SK-N-SH (cell line): ENCODE measurements at regions not wholly inside any gene's neighbourhood (a gene's known extent, or its start where the extent isn't known, plus 50 kb on each side); places are given as distances from the start of the nearest gene placed in this dataset.

Experiments used
- CTCF ChIA-PET: fragments of 300-600, 350-600 bp; formaldehyde crosslinking; extraction: SDS; loops from one replicate; lab custom pipeline; 2021; lab: Yijun Ruan, JAX
- POLR2A ChIA-PET: fragments of 350-600 bp; sonication (Branson Sonifier 250); formaldehyde crosslinking; extraction: SDS; loops from one replicate; lab custom pipeline; 2020; ENCODE audit warnings: antibody characterized with exemption, inconsistent platforms; lab: Yijun Ruan, JAX
- DNase-seq: peaks from one replicate; pipeline ENCODE4 v3.0.0; 2012
- H2AFZ ChIP-seq: fragments of 200-600 bp; sonication (generic); 2 replicates; pipeline ENCODE4 v1.8.1; 2016; ENCODE audit warnings: antibody characterized with exemption, mild to moderate bottlenecking, low read depth
- H3F3A ChIP-seq: fragments of 200-600 bp; sonication (generic); replicated peaks from 2 replicates; pipeline ENCODE3; 2016; ENCODE audit warnings: antibody characterized with exemption, mild to moderate bottlenecking; ENCODE audit not compliant: insufficient read depth
- H3K27ac ChIP-seq, 2 experiments: fragments of 200-500 bp in 1 of 2; fragments of 200-600 bp in 1 of 2; sonication (Bioruptor generic) in 1 of 2; sonication (generic), shearing (Covaris generic) in 1 of 2; 2 replicates each; pipeline versions ENCODE4 v1.5.1 to v1.6.1; 2014 to 2016; ENCODE audit warnings: low read depth in 2 of 2, inconsistent platforms in 1 of 2, low read length in 1 of 2, mild to moderate bottlenecking in 1 of 2, mixed read lengths in 1 of 2
- H3K27me3 ChIP-seq: fragments of 200-600 bp; sonication (generic), shearing (Covaris generic); 2 replicates; pipeline ENCODE4 v1.6.1; 2016; ENCODE audit warnings: mixed run types; ENCODE audit not compliant: insufficient read depth
- H3K36me3 ChIP-seq, 2 experiments: fragments of 200-500 bp in 1 of 2; fragments of 200-600 bp in 1 of 2; sonication (Bioruptor generic) in 1 of 2; sonication (generic) in 1 of 2; replicated peaks in 1 of 2; 2 replicates each; pipeline versions ENCODE3 to v1.5.1; 2014 to 2016; ENCODE audit warnings: low read length in 1 of 2, mild to moderate bottlenecking in 1 of 2; ENCODE audit not compliant: insufficient read depth in 2 of 2, control insufficient read depth in 1 of 2
- H3K4me1 ChIP-seq, 2 experiments: fragments of 200-500 bp in 1 of 2; fragments of 200-600 bp in 1 of 2; sonication (Bioruptor generic) in 1 of 2; sonication (generic), shearing (Covaris generic) in 1 of 2; 2 replicates each; pipeline versions ENCODE4 v1.5.1 to v1.6.1; 2014 to 2016; ENCODE audit warnings: low read depth in 1 of 2, low read length in 1 of 2, mixed run types in 1 of 2; ENCODE audit not compliant: insufficient read depth in 2 of 2, control insufficient read depth in 1 of 2
- H3K4me2 ChIP-seq: fragments of 200-600 bp; sonication (generic), shearing (Covaris generic); 2 replicates; pipeline ENCODE4 v1.6.1; 2017; ENCODE audit warnings: mixed run types
- H3K4me3 ChIP-seq, 2 experiments: fragments of 200-500 bp in 1 of 2; fragments of 200-600 bp in 1 of 2; sonication (Bioruptor generic) in 1 of 2; sonication (generic), shearing (Covaris generic) in 1 of 2; 2 replicates each; pipeline versions ENCODE4 v1.5.1 to v1.8.1; 2014 to 2016; ENCODE audit warnings: low read depth in 2 of 2, inconsistent platforms in 1 of 2, low read length in 1 of 2, mild to moderate bottlenecking in 1 of 2, mixed read lengths in 1 of 2, moderate library complexity in 1 of 2
- H3K79me2 ChIP-seq: fragments of 200-600 bp; sonication (generic); 2 replicates; pipeline ENCODE4 v1.8.1; 2017; ENCODE audit warnings: mild to moderate bottlenecking; ENCODE audit not compliant: insufficient read depth
- H3K9ac ChIP-seq: fragments of 200-600 bp; sonication (generic); 2 replicates; pipeline ENCODE4 v1.6.1; 2017; ENCODE audit warnings: mixed run types
- H3K9me2 ChIP-seq: fragments of 200-600 bp; sonication (generic); 2 replicates; pipeline ENCODE4 v1.6.1; 2017; ENCODE audit warnings: mixed run types
- H3K9me3 ChIP-seq: fragments of 200-600 bp; sonication (generic); 2 replicates; pipeline ENCODE4 v1.6.1; 2017; ENCODE audit warnings: mixed run types, mild to moderate bottlenecking, moderate library complexity
- H4K20me1 ChIP-seq: fragments of 200-600 bp; sonication (generic); 2 replicates; pipeline ENCODE4 v1.6.1; 2017; ENCODE audit warnings: mild to moderate bottlenecking, mixed run types; ENCODE audit not compliant: insufficient read depth
- CHD2 ChIP-seq: fragments of 150-350 bp; IDR thresholded peaks from 2 replicates; pipeline ENCODE4 v1.6.1; 2018; ENCODE audit warnings: low read length; ENCODE audit not compliant: partially characterized antibody
- ELF1 ChIP-seq: IDR thresholded peaks from 2 replicates; pipeline ENCODE4 v1.4.0; 2012
- FOXM1 ChIP-seq: IDR thresholded peaks from 2 replicates; pipeline ENCODE4 v1.4.0; 2012; ENCODE audit warnings: low read depth, mild to moderate bottlenecking
- GABPA ChIP-seq: IDR thresholded peaks from 2 replicates; pipeline ENCODE4 v1.4.0; 2012; ENCODE audit warnings: low read depth, mild to moderate bottlenecking
- MAX ChIP-seq: IDR thresholded peaks from 2 replicates; pipeline ENCODE4 v1.4.0; 2012; ENCODE audit warnings: low read depth
- NFIC ChIP-seq: IDR thresholded peaks from 2 replicates; pipeline ENCODE4 v1.4.0; 2012; ENCODE audit warnings: borderline replicate concordance
- NRF1 ChIP-seq: IDR thresholded peaks from 2 replicates; pipeline ENCODE4 v1.6.1; 2012; ENCODE audit warnings: low read depth, mild to moderate bottlenecking, low read length
- RCOR1 ChIP-seq: fragments of 150-350 bp; IDR thresholded peaks from 2 replicates; pipeline ENCODE4 v1.6.1; 2017; ENCODE audit warnings: antibody characterized with exemption, low read length
- RFX5 ChIP-seq: IDR thresholded peaks from 2 replicates; pipeline ENCODE4 v1.6.1; 2012; ENCODE audit warnings: mild to moderate bottlenecking, improper control_type of control experiment, low read length
- RXRA ChIP-seq: IDR thresholded peaks from 2 replicates; pipeline ENCODE4 v1.4.0; 2012; ENCODE audit warnings: low read depth, mild to moderate bottlenecking, borderline replicate concordance
- SMC3 ChIP-seq: IDR thresholded peaks from 2 replicates; pipeline ENCODE4 v1.6.1; 2012; ENCODE audit warnings: low read depth, low read length, improper control_type of control experiment
- TCF12 ChIP-seq: IDR thresholded peaks from 2 replicates; pipeline ENCODE4 v1.4.0; 2012
- TEAD4 ChIP-seq: IDR thresholded peaks from 2 replicates; pipeline ENCODE4 v1.4.0; 2012; ENCODE audit warnings: mild to moderate bottlenecking, borderline replicate concordance; ENCODE audit not compliant: insufficient read depth
- USF1 ChIP-seq: IDR thresholded peaks from 2 replicates; pipeline ENCODE4 v1.4.0; 2012; ENCODE audit warnings: low read depth, borderline replicate concordance
- YY1 ChIP-seq: IDR thresholded peaks from 2 replicates; pipeline ENCODE4 v1.4.0; 2012; ENCODE audit warnings: low read depth, mild to moderate bottlenecking
- WGBS: methylation state at CpG from one replicate; pipeline ENCODE4 v1.1.6; 2017; ENCODE audit warnings: low lambda C conversion rate; 5-methylcytosine and 5-hydroxymethylcytosine counted together
- TF ChIP-seq, protein P1 (sequence below): fragments of 200-600 bp; sonication (generic); IDR thresholded peaks from 2 replicates; pipeline ENCODE4 v1.6.1; 2017; ENCODE audit warnings: antibody characterized with exemption, mild to moderate bottlenecking, moderate library complexity

- no peak for TF ChIP-seq TEAD4
- TF ChIP-seq, protein P1, sequence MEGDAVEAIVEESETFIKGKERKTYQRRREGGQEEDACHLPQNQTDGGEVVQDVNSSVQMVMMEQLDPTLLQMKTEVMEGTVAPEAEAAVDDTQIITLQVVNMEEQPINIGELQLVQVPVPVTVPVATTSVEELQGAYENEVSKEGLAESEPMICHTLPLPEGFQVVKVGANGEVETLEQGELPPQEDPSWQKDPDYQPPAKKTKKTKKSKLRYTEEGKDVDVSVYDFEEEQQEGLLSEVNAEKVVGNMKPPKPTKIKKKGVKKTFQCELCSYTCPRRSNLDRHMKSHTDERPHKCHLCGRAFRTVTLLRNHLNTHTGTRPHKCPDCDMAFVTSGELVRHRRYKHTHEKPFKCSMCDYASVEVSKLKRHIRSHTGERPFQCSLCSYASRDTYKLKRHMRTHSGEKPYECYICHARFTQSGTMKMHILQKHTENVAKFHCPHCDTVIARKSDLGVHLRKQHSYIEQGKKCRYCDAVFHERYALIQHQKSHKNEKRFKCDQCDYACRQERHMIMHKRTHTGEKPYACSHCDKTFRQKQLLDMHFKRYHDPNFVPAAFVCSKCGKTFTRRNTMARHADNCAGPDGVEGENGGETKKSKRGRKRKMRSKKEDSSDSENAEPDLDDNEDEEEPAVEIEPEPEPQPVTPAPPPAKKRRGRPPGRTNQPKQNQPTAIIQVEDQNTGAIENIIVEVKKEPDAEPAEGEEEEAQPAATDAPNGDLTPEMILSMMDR, result no peak
- no peak for TF ChIP-seq NFIC
- TF ChIP-seq MAX, result no peak
- TF ChIP-seq RCOR1, result no peak
- no peak overlapping the region for H3K27ac ChIP-seq
- no peak for DNase-seq
- no peaks in the 10 kb centered on the region for H3K79me2 ChIP-seq
- H3K4me3 ChIP-seq, result no peak overlapping the region
- no peaks in the 10 kb centered on the region for H3K9me2 ChIP-seq
- ChIA-PET POLR2A (no interaction called here), CTCF (interaction anchor here (0.6 to 0.7 kb wide), 2 partner anchors 9 to 449 kb away, joined by 3 to 4 read pairs; no protein-coding TSS in a partner anchor)
- no peaks in the 10 kb centered on the region; the same call in 1 of the 2 replicates for H3K27me3 ChIP-seq
- no peak overlapping the region; the same call in none of the 2 replicates for H2AFZ ChIP-seq
- no peak overlapping the region for H3K4me2 ChIP-seq
- H3K36me3 ChIP-seq, result no peaks in the 10 kb centered on the region
- WGBS, result 11% methylated on average over 3 of the region's 3 CpGs
- no peaks in the 10 kb centered on the region for H3K9me3 ChIP-seq
- H3K4me1 ChIP-seq, result peaks cover 0 to 5% of the 10 kb centered on the region in 2 experiments; a peak in 1 of 4 replicates
- H3F3A ChIP-seq, result no peaks in the 10 kb centered on the region
- H4K20me1 ChIP-seq, result no peaks in the 10 kb centered on the region
- no peak overlapping the region for H3K9ac ChIP-seq
These were observed 268.3 kb upstream of the FAM83B start for GRCh38 chr6:54578261-54578660.

GRCh38 chr6:54579011-54579410 lies 267.6 kb upstream of the FAM83B start:
- H3K9ac ChIP-seq, result no peak overlapping the region
- TF ChIP-seq RCOR1 (no peak), FOXM1 (no peak), SMC3 (no peak), ELF1 (no peak), TCF12 (no peak), RFX5 (no peak), CHD2 (no peak)
- TF ChIP-seq, all 33 proteins: peak for 0
- Histone ChIP-seq H3K4me1 (peaks cover 0 to 5% of the 10 kb centered on the region in 2 experiments; a peak in 1 of 4 replicates), H2AFZ (no peak overlapping the region), H3K4me2 (no peak overlapping the region), H3K36me3 (no peaks in the 10 kb centered on the region), H3K27ac (no peak overlapping the region), H3K9me3 (no peaks in the 10 kb centered on the region), H3K4me3 (no peak overlapping the region), H3F3A (no peaks in the 10 kb centered on the region), H3K9me2 (no peaks in the 10 kb centered on the region), H3K79me2 (no peaks in the 10 kb centered on the region), H3K27me3 (no peaks in the 10 kb centered on the region; the same call in 1 of the 2 replicates), H4K20me1 (no peaks in the 10 kb centered on the region)
- ChIA-PET POLR2A (no interaction called here), CTCF (interaction anchor here (0.7 kb wide), 1 partner anchor 9 kb away, joined by 3 read pairs; no protein-coding TSS in a partner anchor)
- 23% methylated on average over 2 of the region's 2 CpGs for WGBS
- DNase-seq, result no peak

- TF ChIP-seq YY1, result no peak
- no peak for TF ChIP-seq GABPA
- no peak for TF ChIP-seq NRF1
- TF ChIP-seq RXRA, result no peak
- no peak for TF ChIP-seq FOXM1
- no peak for TF ChIP-seq CHD2
- no peak for TF ChIP-seq RFX5
- no peak for TF ChIP-seq USF1
- Histone ChIP-seq H3K36me3 (no peaks in the 10 kb centered on the region), H4K20me1 (no peaks in the 10 kb centered on the region), H3F3A (no peaks in the 10 kb centered on the region), H3K4me2 (no peak overlapping the region), H3K27ac (no peak overlapping the region), H3K4me1 (no peaks in the 10 kb centered on the region), H2AFZ (no peak overlapping the region), H3K79me2 (no peaks in the 10 kb centered on the region), H3K9me3 (no peaks in the 10 kb centered on the region), H3K9me2 (peaks cover 3% of the 10 kb centered on the region; the same call in 1 of the 2 replicates), H3K9ac (no peak overlapping the region), H3K27me3 (no peaks in the 10 kb centered on the region), H3K4me3 (no peak overlapping the region)
- CTCF ChIA-PET, result interaction anchor here (2.1 kb wide), 1 partner anchor 11 kb away, joined by 6 read pairs; no protein-coding TSS in a partner anchor
- DNase-seq, result no peak
- POLR2A ChIA-PET, result no interaction called here
These were observed 260.3 kb upstream of the FAM83B start for GRCh38 chr6:54586251-54586650.
